ENCODE measurements at regions not wholly inside any gene's neighbourhood (a gene's known extent, or its start where the extent isn't known, plus 50 kb on each side); places are given as distances from the start of the nearest gene placed in this dataset.
"Not testable (repeated sequence)": the region's sequence is repeated elsewhere in the genome, so short reads cannot be mapped to it uniquely, and the experiment has no call there.

- not testable (repeated sequence) for TF ChIP-seq CTCF (IDR thresholded peaks at IDR 0.05; ENCODE audit: poor library complexity); EZH2 (IDR thresholded peaks at IDR 0.05; ENCODE audit: borderline replicate concordance); EZH2phosphoT487 (IDR thresholded peaks at IDR 0.05; ENCODE audit: low read depth, severe bottlenecking, unreplicated experiment)
Observed at GRCh38 chr12:74039138-74039537, 498.5 kb upstream of the ATXN7L3B start.

Data from hepatocyte (in vitro differentiated cells).